SK-N-MC (cell line): ENCODE measurements at regions not wholly inside any gene's neighbourhood (a gene's known extent, or its start where the extent isn't known, plus 50 kb on each side); places are given as distances from the start of the nearest gene placed in this dataset.

Source experiments
- DNase-seq: peaks from one replicate; pipeline ENCODE4 v3.0.0-alpha.2; 2011; ENCODE audit warnings: low read depth, low spot score
- H3K27ac ChIP-seq: fragments of 200-600 bp; sonication (generic); 2 replicates; pipeline ENCODE4 v1.5.1; 2016; ENCODE audit warnings: mixed run types
- H3K36me3 ChIP-seq: fragments of 200-600 bp; sonication (generic); 2 replicates; pipeline ENCODE4 v1.6.1; 2017; ENCODE audit warnings: antibody characterized with exemption, low read length, mixed read lengths; ENCODE audit not compliant: insufficient read depth
- H3K4me3 ChIP-seq: fragments of 200-600 bp; sonication (generic); 2 replicates; pipeline ENCODE4 v1.5.1; 2016
- H3K9ac ChIP-seq: fragments of 200-600 bp; sonication (generic); 2 replicates; pipeline ENCODE4 v1.8.0; 2017; ENCODE audit warnings: mixed run types, mixed read lengths; ENCODE audit not compliant: insufficient read length
- H3K9me3 ChIP-seq: fragments of 200-600 bp; sonication (generic); 2 replicates; pipeline ENCODE4 v1.6.1; 2017; ENCODE audit warnings: low read depth, mild to moderate bottlenecking, antibody characterized with exemption, low read length, moderate library complexity, mixed read lengths
- EZH2 ChIP-seq: fragments of 200-600 bp; sonication (generic); IDR thresholded peaks from one replicate; pipeline ENCODE4 v1.6.1; 2017; ENCODE audit warnings: antibody characterized with exemption
- FOXP2 ChIP-seq: optimal IDR thresholded peaks from 2 replicates; pipeline ENCODE3; 2011; ENCODE audit warnings: mild to moderate bottlenecking, moderate library complexity; ENCODE audit not compliant: insufficient read depth; ENCODE audit errors: extremely low read length, control extremely low read depth
- POLR2AphosphoS5 ChIP-seq: IDR thresholded peaks from 2 replicates; pipeline ENCODE4 v1.6.1; 2012; ENCODE audit warnings: mild to moderate bottlenecking, low read depth, low read length, borderline replicate concordance

DNA sequence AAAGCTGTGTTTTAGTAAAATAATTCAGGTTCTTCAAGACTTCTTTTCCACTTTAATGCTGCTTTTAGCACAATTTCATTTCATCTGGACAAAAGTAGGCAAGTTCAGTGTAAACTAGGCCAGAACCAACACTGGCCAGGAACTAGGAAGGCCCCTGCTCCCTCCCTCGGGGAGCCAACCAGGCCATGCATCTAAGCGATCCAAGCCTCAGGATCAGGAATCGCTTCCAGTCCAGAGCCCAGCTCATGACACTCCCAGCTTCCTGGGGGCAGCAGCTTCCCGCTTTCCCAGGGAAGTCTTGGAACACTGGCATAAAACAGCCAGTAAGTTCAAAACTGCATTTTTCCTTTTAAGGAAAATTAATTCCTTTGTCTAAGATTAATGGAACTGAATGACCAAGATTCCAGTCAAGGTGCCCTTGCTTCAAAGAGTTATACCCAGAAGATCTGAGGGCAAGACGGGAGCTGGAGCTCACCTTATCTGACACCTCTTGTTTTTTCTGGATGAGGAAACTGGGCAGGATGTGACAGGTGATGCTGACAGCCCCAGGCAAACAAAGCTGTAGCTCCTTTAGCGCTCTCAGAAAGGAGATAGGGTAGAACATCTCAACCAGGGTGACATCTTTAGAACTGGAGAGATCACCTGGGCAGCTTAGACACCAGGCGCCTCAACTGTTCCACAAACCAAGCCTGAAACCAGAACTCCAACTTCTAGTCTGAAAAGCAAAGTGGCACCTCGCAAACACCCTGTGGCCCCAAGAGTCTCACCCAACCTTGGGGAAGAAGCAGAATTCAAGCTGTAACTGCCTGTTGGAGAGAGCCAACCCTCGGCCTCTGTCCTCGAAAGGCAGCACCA is 61.4 kb upstream of the PNMA1 start:
- Histone ChIP-seq H3K9me3 (no peaks in the 10 kb centered on the region), H3K4me3 (no peak overlapping the region), H3K27ac (no peak overlapping the region), H3K36me3 (no peaks in the 10 kb centered on the region), H3K9ac (no peak overlapping the region)
- no peak for DNase-seq
- no peak for TF ChIP-seq POLR2AphosphoS5
- TF ChIP-seq FOXP2, result no peak
- no peak for TF ChIP-seq EZH2

DNA sequence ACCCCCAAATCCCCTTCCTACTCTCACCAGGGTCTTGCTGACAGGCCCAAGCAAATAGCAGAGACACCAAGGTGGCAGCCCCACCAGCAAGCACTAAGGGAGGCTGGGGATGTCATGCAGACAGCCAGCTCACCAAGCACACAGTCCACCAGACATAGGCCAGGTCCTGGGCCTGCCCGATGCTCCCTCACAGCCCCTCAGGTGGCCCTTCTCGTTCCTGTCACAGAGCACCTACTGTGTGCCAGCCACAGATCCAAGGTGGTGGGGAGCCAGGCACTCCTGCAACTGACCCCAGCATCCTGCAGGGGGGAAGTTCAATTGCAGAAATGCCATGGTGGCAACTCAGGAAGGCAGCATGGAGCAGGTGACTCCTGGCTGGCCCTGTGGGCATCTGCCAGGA is 60.5 kb upstream of the PNMA1 start:
- Histone ChIP-seq H3K27ac (no peak overlapping the region), H3K9me3 (no peaks in the 10 kb centered on the region), H3K9ac (no peak overlapping the region), H3K4me3 (no peak overlapping the region), H3K36me3 (no peaks in the 10 kb centered on the region)
- DNase-seq, result no peak
- no peak for TF ChIP-seq FOXP2
- TF ChIP-seq EZH2, result no peak
- TF ChIP-seq POLR2AphosphoS5, result no peak

DNA sequence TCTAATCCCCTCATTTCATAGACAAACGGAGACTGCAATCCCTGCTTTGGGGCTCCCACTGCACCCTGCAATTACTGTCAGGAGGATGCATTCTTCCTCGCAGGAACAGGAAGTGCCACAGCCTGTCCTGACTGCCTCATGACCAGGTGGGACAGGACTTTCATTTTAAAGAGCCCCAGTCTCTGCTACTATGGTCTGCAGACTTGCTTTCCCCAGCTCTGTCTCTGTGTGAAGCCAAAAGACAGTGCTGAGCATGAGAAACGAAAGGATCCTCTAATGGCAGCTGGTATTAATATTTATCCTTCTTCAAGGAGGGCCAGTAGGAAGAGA is 60.0 kb upstream of the PNMA1 start:
- TF ChIP-seq EZH2 (no peak), POLR2AphosphoS5 (no peak), FOXP2 (no peak)
- Histone ChIP-seq H3K9ac (no peak overlapping the region), H3K9me3 (no peaks in the 10 kb centered on the region), H3K4me3 (no peak overlapping the region), H3K27ac (no peak overlapping the region), H3K36me3 (no peaks in the 10 kb centered on the region)
- no peak for DNase-seq

DNA sequence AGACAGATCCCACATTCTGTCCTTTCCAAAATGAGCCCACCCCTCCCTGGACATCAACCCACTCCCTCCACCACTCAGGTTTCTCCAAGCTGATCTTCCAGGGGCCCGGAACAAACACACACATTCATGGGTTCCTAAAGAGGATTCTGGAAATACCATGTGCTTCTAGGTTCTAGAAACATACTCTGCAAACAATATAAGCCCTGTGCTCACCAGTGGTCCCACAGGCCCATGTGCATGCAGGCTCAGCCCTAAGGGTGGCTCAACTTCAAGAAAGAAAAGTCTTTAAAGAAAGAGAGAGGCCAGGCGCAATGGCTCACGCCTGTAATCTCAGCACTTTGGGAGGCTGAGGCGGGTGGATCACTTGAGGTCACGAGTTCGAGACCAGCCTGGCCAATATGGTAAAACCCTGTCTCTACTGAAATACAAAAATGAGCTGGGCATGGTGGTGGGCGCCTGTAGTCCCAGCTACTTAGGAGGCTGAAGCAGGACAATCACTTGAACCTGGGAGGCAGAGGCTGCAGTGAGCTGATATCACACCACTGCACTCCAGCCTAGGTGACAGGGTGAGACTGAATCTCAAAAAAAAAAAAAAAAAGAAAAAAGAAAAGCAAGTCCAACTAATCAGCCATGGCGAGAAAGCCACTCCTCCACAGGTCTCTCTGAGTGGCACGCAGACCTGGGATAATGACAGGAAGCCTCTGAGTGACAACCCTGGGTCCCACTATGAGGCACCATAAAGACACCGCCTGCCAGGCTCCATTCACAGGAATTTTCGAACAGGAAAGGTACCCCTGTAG is 59.5 kb upstream of the PNMA1 start:
- Histone ChIP-seq H3K4me3 (no peak overlapping the region), H3K9ac (no peak overlapping the region), H3K36me3 (no peaks in the 10 kb centered on the region), H3K9me3 (no peaks in the 10 kb centered on the region), H3K27ac (no peak overlapping the region)
- TF ChIP-seq POLR2AphosphoS5, result no peak
- TF ChIP-seq EZH2, result no peak
- TF ChIP-seq FOXP2, result no peak
- DNase-seq, result no peak

DNA sequence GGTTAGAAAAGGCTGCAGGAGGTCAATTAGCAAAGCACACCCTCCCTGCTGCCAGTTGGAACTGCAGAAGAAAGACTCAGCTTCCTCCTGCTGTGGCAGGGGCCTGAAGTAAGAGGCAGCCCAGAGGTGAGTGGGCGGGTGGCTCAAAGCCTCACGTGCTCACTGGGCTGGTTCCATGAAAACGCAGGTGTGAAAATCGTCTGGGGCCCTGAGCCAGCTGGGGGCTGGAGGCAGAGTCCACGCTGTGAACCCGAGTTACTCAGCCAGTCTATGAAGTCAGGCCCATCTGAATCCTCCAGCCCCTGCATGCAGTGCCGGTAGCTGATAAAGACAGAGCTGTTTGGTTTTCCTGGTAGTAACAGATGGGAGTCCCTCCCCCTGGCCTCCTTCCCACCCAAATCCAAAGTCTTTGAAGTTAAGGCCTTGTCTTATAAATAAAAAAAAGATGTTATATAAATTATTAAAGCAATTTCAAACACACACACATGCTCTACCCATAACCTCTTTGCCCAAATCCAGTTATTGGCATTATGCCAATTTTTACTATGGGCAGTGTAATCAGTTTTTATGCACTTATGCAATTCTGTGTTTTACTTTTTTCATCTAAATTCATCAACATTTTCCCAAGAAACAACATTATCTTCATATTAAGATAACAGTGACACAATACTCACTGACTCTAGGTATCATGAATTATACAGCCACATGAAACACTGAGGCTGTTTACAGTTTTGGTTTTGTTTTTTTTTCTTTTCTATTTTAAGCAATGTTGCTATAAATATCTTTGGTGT is 57.9 kb upstream of the PNMA1 start:
- H3K36me3 ChIP-seq, result no peaks in the 10 kb centered on the region
- peak overlapping the region; percentile 65 for H3K27ac ChIP-seq
- no peak for DNase-seq
- H3K4me3 ChIP-seq, result no peak overlapping the region; the same call in 1 of the 2 replicates
- H3K9me3 ChIP-seq, result no peaks in the 10 kb centered on the region
- no peak overlapping the region for H3K9ac ChIP-seq
- TF ChIP-seq POLR2AphosphoS5, result no peak; the same call in 1 of the 2 replicates

DNA sequence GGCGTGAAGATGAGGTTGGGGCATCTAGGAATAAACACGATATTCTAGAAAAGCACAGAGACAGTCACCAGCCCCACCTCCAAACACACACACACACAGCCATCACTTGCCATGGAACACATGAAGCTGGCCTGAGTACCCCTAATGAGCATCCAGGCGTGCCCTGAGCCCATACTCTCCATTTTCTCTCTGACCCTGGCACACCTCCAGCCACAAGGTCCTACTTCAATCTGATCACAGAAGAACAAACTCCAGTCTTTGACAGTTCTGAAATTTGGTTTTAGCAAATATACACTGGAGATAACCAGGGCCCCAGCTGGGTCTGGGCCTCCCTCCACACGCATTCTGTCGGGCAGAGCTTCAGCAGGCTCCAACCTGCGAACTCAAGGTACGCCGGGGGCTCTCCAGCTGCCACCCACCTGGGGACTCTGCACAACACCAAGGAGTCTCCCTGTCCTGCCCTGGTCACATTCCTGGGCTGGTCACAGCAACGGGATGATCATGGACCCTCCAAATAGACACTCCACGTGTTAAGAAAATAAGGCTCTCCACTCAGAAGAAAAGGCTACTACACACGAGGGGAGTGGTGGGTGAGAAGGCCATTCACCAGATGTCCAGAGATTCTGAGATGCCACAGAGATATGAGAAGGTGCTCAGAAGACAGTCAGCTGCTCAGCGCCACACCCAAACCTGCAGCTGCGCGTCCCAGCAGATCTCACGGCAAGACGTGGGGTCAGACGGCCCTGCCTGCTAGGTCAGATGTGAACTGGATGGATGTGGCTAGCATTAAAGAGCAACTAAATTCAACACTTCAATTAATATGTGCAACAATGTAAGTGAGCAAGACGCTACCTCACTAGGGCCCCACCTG is 57.0 kb upstream of the PNMA1 start:
- no peak for DNase-seq
- no peak overlapping the region for H3K27ac ChIP-seq
- no peak overlapping the region for H3K9ac ChIP-seq
- no peaks in the 10 kb centered on the region for H3K9me3 ChIP-seq
- TF ChIP-seq FOXP2 (no peak), EZH2 (no peak), POLR2AphosphoS5 (no peak)
- H3K36me3 ChIP-seq, result no peaks in the 10 kb centered on the region
- no peak overlapping the region; the same call in 1 of the 2 replicates for H3K4me3 ChIP-seq

DNA sequence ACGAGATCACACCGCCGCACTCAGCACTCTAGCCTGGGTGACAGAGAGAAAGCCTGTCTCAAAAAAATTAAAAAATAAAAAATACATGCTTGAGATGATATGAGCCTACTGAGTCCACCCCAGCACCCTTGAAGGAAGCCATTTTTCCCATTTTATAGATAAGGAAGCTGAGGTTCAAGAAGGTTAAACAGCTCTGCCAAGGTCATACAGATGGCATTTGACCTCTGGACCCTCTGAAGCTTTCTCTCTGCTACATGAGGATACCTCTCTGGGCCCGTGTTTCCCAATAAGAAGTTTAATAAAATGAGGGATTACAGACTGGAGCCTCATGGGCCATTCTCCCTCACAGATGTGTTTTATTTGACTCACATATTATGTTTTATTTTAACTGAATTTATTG is 53.9 kb upstream of the PNMA1 start:
- no peak for TF ChIP-seq POLR2AphosphoS5
- no peak for TF ChIP-seq EZH2
- no peak for TF ChIP-seq FOXP2

More for the DNA sequence above, 53.9 kb upstream of the PNMA1 start:
- Histone ChIP-seq H3K27ac (no peak overlapping the region), H3K36me3 (no peaks in the 10 kb centered on the region), H3K4me3 (no peak overlapping the region), H3K9ac (no peak overlapping the region), H3K9me3 (no peaks in the 10 kb centered on the region)
- DNase-seq, result no peak
